Neural cell (in vitro differentiated cells): ENCODE measurements at regions not wholly inside any gene's neighbourhood (a gene's known extent, or its start where the extent isn't known, plus 50 kb on each side); places are given as distances from the start of the nearest gene placed in this dataset.

Experiments used
- H2AFZ ChIP-seq: fragments of 200-600, 300-800 bp; sonication (generic), shearing (Covaris generic); 2 replicates; pipeline ENCODE4 v1.6.0; 2014; ENCODE audit warnings: low read depth, mild to moderate bottlenecking, antibody characterized with exemption, low read length, moderate library complexity
- H3F3A ChIP-seq: fragments of 200-600 bp; shearing (Covaris generic); 2 replicates; pipeline ENCODE4 v1.6.1; 2016; ENCODE audit warnings: mild to moderate bottlenecking, moderate library complexity, mixed read lengths, antibody characterized with exemption, low read length; ENCODE audit not compliant: insufficient read depth, poor library complexity, severe bottlenecking
- H3K27ac ChIP-seq: fragments of 200-600, 300-800 bp; sonication (generic), shearing (Covaris generic); 2 replicates; pipeline ENCODE4 v1.5.1; 2014; ENCODE audit warnings: mild to moderate bottlenecking, low read length, moderate library complexity
- H3K27me3 ChIP-seq: fragments of 300-800, 200-600 bp; sonication (generic), shearing (Covaris generic); 2 replicates; pipeline ENCODE4 v1.6.0; 2014; ENCODE audit warnings: mild to moderate bottlenecking, low read depth, low read length, moderate library complexity; ENCODE audit not compliant: insufficient read depth
- H3K36me3 ChIP-seq: fragments of 300-800, 200-600 bp; sonication (generic), shearing (Covaris generic); 2 replicates; pipeline ENCODE4 v1.5.1; 2014; ENCODE audit warnings: mild to moderate bottlenecking, antibody characterized with exemption, low read length, moderate library complexity; ENCODE audit not compliant: insufficient read depth
- H3K4me2 ChIP-seq: fragments of 300-800, 200-600 bp; sonication (generic), shearing (Covaris generic); 2 replicates; pipeline ENCODE4 v1.6.0; 2014; ENCODE audit warnings: mild to moderate bottlenecking, low read length
- H3K4me3 ChIP-seq: fragments of 300-800, 200-600 bp; sonication (generic), shearing (Covaris generic); 2 replicates; pipeline ENCODE4 v1.5.1; 2014; ENCODE audit warnings: mild to moderate bottlenecking, low read length, moderate library complexity
- H3K79me2 ChIP-seq: fragments of 200-600 bp; shearing (Covaris generic); replicated peaks from 2 replicates; pipeline ENCODE4 v1.6.0; 2014; ENCODE audit warnings: mild to moderate bottlenecking, low read length, moderate library complexity; ENCODE audit not compliant: insufficient read depth
- H3K9ac ChIP-seq: fragments of 300-800, 200-600 bp; sonication (generic), shearing (Covaris generic); 2 replicates; pipeline ENCODE4 v1.6.1; 2016; ENCODE audit warnings: mild to moderate bottlenecking, low read length, mixed read lengths
- H3K9me2 ChIP-seq: fragments of 200-600 bp; shearing (Covaris generic); 2 replicates; pipeline ENCODE4 v1.6.1; 2016; ENCODE audit warnings: mild to moderate bottlenecking, low read length, mixed read lengths; ENCODE audit not compliant: insufficient read depth
- H3K9me3 ChIP-seq: fragments of 200-600, 300-800 bp; sonication (generic), shearing (Covaris generic); 2 replicates; pipeline ENCODE4 v1.6.1; 2016; ENCODE audit warnings: mild to moderate bottlenecking, mixed run types, low read length, moderate library complexity, mixed read lengths
- H4K20me1 ChIP-seq: fragments of 200-600 bp; shearing (Covaris generic); 2 replicates; pipeline ENCODE4 v1.6.1; 2016; ENCODE audit warnings: mild to moderate bottlenecking, mixed run types; ENCODE audit not compliant: insufficient read depth
- CTCF ChIP-seq: fragments of 450-650 bp; IDR thresholded peaks from 2 replicates; pipeline ENCODE4 v1.5.1; 2014; ENCODE audit warnings: antibody characterized with exemption, mild to moderate bottlenecking, moderate library complexity; ENCODE audit not compliant: poor library complexity, severe bottlenecking
- EP300 ChIP-seq: fragments of 450-650 bp; conservative IDR thresholded peaks from 2 replicates; pipeline ENCODE4 v1.6.1; 2014; ENCODE audit warnings: antibody characterized with exemption, mild to moderate bottlenecking, moderate library complexity; ENCODE audit not compliant: poor library complexity, severe bottlenecking
- EZH2 ChIP-seq: fragments of 200-600, 300-800 bp; shearing (Covaris generic), sonication (generic); IDR thresholded peaks from 2 replicates; pipeline ENCODE4 v1.6.1; 2014; ENCODE audit warnings: antibody characterized with exemption, low read length, borderline replicate concordance, mild to moderate bottlenecking; ENCODE audit not compliant: insufficient read depth, poor library complexity, severe bottlenecking
- MXI1 ChIP-seq: fragments of 450-650 bp; conservative IDR thresholded peaks from 2 replicates; pipeline ENCODE4 v1.6.1; 2014; ENCODE audit warnings: antibody characterized with exemption, mild to moderate bottlenecking; ENCODE audit not compliant: poor library complexity, severe bottlenecking
- POLR2AphosphoS5 ChIP-seq: IDR thresholded peaks from 2 replicates; pipeline ENCODE4 v1.6.1; 2012
- RAD21 ChIP-seq: fragments of 450-650 bp; conservative IDR thresholded peaks from 2 replicates; pipeline ENCODE4 v1.6.1; 2014; ENCODE audit warnings: antibody characterized with exemption, mild to moderate bottlenecking, moderate library complexity
- REST ChIP-seq: IDR thresholded peaks from 2 replicates; pipeline ENCODE4 v1.6.1; 2012; ENCODE audit warnings: borderline replicate concordance
- SMC3 ChIP-seq: fragments of 450-650 bp; conservative IDR thresholded peaks from 2 replicates; pipeline ENCODE4 v1.6.1; 2014; ENCODE audit warnings: antibody characterized with exemption, mild to moderate bottlenecking, moderate library complexity; ENCODE audit not compliant: poor library complexity
- TAF1 ChIP-seq: IDR thresholded peaks from 2 replicates; pipeline ENCODE4 v1.6.1; 2012; ENCODE audit warnings: low read depth

GRCh38 chr3:77945320-77945719 is 905.4 kb downstream of the ROBO2 start:
- H3K79me2 ChIP-seq = no peaks in the 10 kb centered on the region
- no peaks in the 10 kb centered on the region for H3K27me3 ChIP-seq
- H3K9ac ChIP-seq = no peak overlapping the region
- H3F3A ChIP-seq = no peaks in the 10 kb centered on the region
- no peaks in the 10 kb centered on the region for H3K9me2 ChIP-seq
- TF ChIP-seq MXI1 = no peak
- TF ChIP-seq POLR2AphosphoS5 = no peak
- no peak for TF ChIP-seq EZH2
- TF ChIP-seq REST = no peak
- TF ChIP-seq SMC3 = no peak
- no peak for TF ChIP-seq CTCF
- TF ChIP-seq TAF1 = no peak
- no peak for TF ChIP-seq RAD21
- TF ChIP-seq EP300 = no peak
- no peak overlapping the region for H3K4me2 ChIP-seq
- H4K20me1 ChIP-seq = no peaks in the 10 kb centered on the region
- no peak overlapping the region for H3K4me3 ChIP-seq
- H3K9me3 ChIP-seq = no peaks in the 10 kb centered on the region
- H3K27ac ChIP-seq = no peak overlapping the region
- no peak overlapping the region for H2AFZ ChIP-seq
- no peaks in the 10 kb centered on the region for H3K36me3 ChIP-seq

- Histone ChIP-seq H3K9ac (no peak overlapping the region), H3K9me2 (no peaks in the 10 kb centered on the region), H3F3A (peaks cover 3% of the 10 kb centered on the region), H3K9me3 (peaks cover 4% of the 10 kb centered on the region), H3K4me3 (no peak overlapping the region), H3K4me2 (no peak overlapping the region), H4K20me1 (no peaks in the 10 kb centered on the region), H3K27me3 (no peaks in the 10 kb centered on the region), H3K36me3 (no peaks in the 10 kb centered on the region), H3K79me2 (no peaks in the 10 kb centered on the region), H2AFZ (no peak overlapping the region), H3K27ac (no peak overlapping the region)
- TF ChIP-seq POLR2AphosphoS5 (no peak), TAF1 (no peak), EP300 (no peak), EZH2 (no peak), CTCF (no peak), MXI1 (no peak), SMC3 (no peak), RAD21 (no peak), REST (no peak)
Measured at GRCh38 chr3:77947671-77948070, 907.8 kb downstream of the ROBO2 start.
